DMS79 (cell line): ENCODE measurements at regions not wholly inside any gene's neighbourhood (a gene's known extent, or its start where the extent isn't known, plus 50 kb on each side); places are given as distances from the start of the nearest gene placed in this dataset.
"Not testable (repeated sequence)": the region's sequence is repeated elsewhere in the genome, so short reads cannot be mapped to it uniquely, and the experiment has no call there.

Experiments used
- DNase-seq: peaks from one replicate; lab custom pipeline; 2025; lab: John Stamatoyannopoulos, UW

GRCh38 chr17:64800987-64801386 lies 118.3 kb downstream of the LRRC37A3 start:
- not testable (repeated sequence) for DNase-seq

GRCh38 chr17:64800361-64800895 lies 118.8 kb downstream of the LRRC37A3 start:
- not testable (repeated sequence) for DNase-seq

GRCh38 chr17:64799543-64800188 lies 119.6 kb downstream of the LRRC37A3 start:
- not testable (repeated sequence) for DNase-seq

GRCh38 chr17:64798961-64799360 lies 120.3 kb downstream of the LRRC37A3 start:
- DNase-seq, result not testable (repeated sequence)

GRCh38 chr17:64798489-64798790 lies 120.8 kb downstream of the LRRC37A3 start:
- DNase-seq, result not testable (repeated sequence)

- not testable (repeated sequence) for DNase-seq
Measured at GRCh38 chr17:64797746-64798488, 121.4 kb downstream of the LRRC37A3 start.

- not testable (repeated sequence) for DNase-seq
Measured at GRCh38 chr17:64795342-64795741, 123.9 kb downstream of the LRRC37A3 start.

- not testable (repeated sequence) for DNase-seq
Measured at GRCh38 chr17:64794548-64795274, 124.6 kb downstream of the LRRC37A3 start.

- DNase-seq, result not testable (repeated sequence)
Measured at GRCh38 chr17:64794113-64794512, 125.2 kb downstream of the LRRC37A3 start.

GRCh38 chr17:64792793-64793575 lies 126.3 kb downstream of the LRRC37A3 start:
- DNase-seq, result not testable (repeated sequence)

- DNase-seq, result not testable (repeated sequence)
Measured at GRCh38 chr17:64792276-64792675, 127.0 kb downstream of the LRRC37A3 start.

- DNase-seq, result not testable (repeated sequence)
Measured at GRCh38 chr17:64791691-64792090, 127.6 kb downstream of the LRRC37A3 start.

- not testable (repeated sequence) for DNase-seq
Measured at GRCh38 chr17:64791226-64791625, 128.1 kb downstream of the LRRC37A3 start.

GRCh38 chr17:64790690-64791089 lies 128.6 kb upstream of the SMURF2 start:
- not testable (repeated sequence) for DNase-seq

GRCh38 chr17:64790193-64790592 lies 128.1 kb upstream of the SMURF2 start:
- DNase-seq, result not testable (repeated sequence)

- not testable (repeated sequence) for DNase-seq
Measured at GRCh38 chr17:64789061-64789445, 126.9 kb upstream of the SMURF2 start.

GRCh38 chr17:64788286-64789060 lies 126.4 kb upstream of the SMURF2 start:
- no peak for DNase-seq

GRCh38 chr17:64787921-64788271 lies 125.8 kb upstream of the SMURF2 start:
- no peak for DNase-seq

- DNase-seq, result no peak
Measured at GRCh38 chr17:64787255-64787920, 125.3 kb upstream of the SMURF2 start.

GRCh38 chr17:64786337-64786736 lies 124.2 kb upstream of the SMURF2 start:
- no peak for DNase-seq
